ENCODE measurements at regions not wholly inside any gene's neighbourhood (a gene's known extent, or its start where the extent isn't known, plus 50 kb on each side); places are given as distances from the start of the nearest gene placed in this dataset.

DNA sequence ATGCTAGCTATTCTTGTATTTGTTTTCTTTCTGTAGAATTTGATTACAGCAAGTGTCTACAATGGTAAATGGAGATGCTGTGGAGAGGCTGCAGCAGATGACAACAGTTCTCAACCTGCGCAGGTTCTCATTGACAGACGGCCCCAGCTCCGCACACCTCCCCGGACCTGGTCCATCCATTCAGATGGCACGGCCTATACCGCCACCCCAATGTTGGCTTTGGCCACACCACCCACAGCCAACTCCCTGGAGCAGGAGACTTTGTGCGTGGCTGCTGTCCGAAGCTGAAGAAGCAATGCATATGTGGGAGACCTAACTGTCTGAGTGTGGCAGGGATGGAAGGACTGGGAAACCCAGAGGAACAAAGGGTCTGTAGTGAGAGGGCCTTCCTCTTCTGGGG lies 116.4 kb upstream of the TCERG1L start:
- no peaks in the 10 kb centered on the region for H3K36me3 ChIP-seq
- no peak overlapping the region for H3K27ac ChIP-seq
- H3K4me3 ChIP-seq = no peak overlapping the region
- peaks cover 6% of the 10 kb centered on the region for H3K27me3 ChIP-seq (replicated peaks; ENCODE audit: insufficient read depth)
- 94% methylated on average over 8 of the region's 8 CpGs for WGBS
- DNase-seq (ENCODE audit: low spot score) = no peak
- H3K9me3 ChIP-seq = no peaks in the 10 kb centered on the region
- H3K4me1 ChIP-seq (replicated peaks) = no peaks in the 10 kb centered on the region
- intact Hi-C loops (cut with DNase I) = no loop called here
- TF ChIP-seq POLR2AphosphoS5 (IDR thresholded peaks at IDR 0.05) (no peak), CTCF (IDR thresholded peaks at IDR 0.05) (no peak), POLR2A (IDR thresholded peaks at IDR 0.05) (no peak)

DNA sequence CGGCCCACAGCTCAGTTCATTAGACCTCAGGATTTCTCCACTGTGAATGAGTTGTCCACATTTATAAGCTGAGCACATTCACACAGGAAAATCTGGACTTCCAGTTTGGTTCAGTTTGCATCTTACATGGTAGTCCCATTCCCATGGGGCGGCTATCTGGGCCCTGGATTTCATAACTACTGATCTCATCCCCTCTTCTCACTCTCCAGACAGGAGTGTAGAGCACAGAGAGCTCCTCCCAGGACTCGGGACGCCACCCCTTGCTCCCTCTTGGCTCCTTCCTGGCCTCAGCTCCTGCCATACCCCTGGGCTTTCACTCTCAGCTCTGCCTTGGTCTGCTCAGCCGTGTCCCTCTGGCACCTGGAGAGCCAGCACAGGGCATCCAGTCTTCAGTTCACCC lies 117.6 kb upstream of the TCERG1L start:
- TF ChIP-seq POLR2A (IDR thresholded peaks at IDR 0.05) = no peak
- no peak for TF ChIP-seq CTCF (IDR thresholded peaks at IDR 0.05)
- no peak for TF ChIP-seq POLR2AphosphoS5 (IDR thresholded peaks at IDR 0.05)
- no peak for DNase-seq (ENCODE audit: low spot score)
- no peak overlapping the region for H3K27ac ChIP-seq

GRCh38 chr10:131429942-131430341 lies 118.4 kb upstream of the TCERG1L start:
- Histone ChIP-seq H3K4me3 (no peak overlapping the region), H3K27me3 (replicated peaks; ENCODE audit: insufficient read depth) (peaks cover 6% of the 10 kb centered on the region), H3K27ac (no peak overlapping the region), H3K4me1 (replicated peaks) (no peaks in the 10 kb centered on the region), H3K9me3 (no peaks in the 10 kb centered on the region), H3K36me3 (no peaks in the 10 kb centered on the region)
- 80% methylated on average over 14 of the region's 14 CpGs for WGBS
- TF ChIP-seq CTCF (IDR thresholded peaks at IDR 0.05) (no peak), POLR2A (IDR thresholded peaks at IDR 0.05) (no peak), POLR2AphosphoS5 (IDR thresholded peaks at IDR 0.05) (no peak)
- intact Hi-C loops (cut with DNase I) = no loop called here
- DNase-seq (ENCODE audit: low spot score) = no peak

More for the DNA sequence above, 117.6 kb upstream of the TCERG1L start:
- intact Hi-C loops (cut with DNase I) = no loop called here
- H3K4me1 ChIP-seq (replicated peaks) = no peaks in the 10 kb centered on the region
- WGBS = 72% methylated on average over 5 of the region's 5 CpGs
- no peaks in the 10 kb centered on the region for H3K9me3 ChIP-seq
- peaks cover 6% of the 10 kb centered on the region for H3K27me3 ChIP-seq (replicated peaks; ENCODE audit: insufficient read depth)
- H3K4me3 ChIP-seq = no peak overlapping the region
- H3K36me3 ChIP-seq = no peaks in the 10 kb centered on the region

DNA sequence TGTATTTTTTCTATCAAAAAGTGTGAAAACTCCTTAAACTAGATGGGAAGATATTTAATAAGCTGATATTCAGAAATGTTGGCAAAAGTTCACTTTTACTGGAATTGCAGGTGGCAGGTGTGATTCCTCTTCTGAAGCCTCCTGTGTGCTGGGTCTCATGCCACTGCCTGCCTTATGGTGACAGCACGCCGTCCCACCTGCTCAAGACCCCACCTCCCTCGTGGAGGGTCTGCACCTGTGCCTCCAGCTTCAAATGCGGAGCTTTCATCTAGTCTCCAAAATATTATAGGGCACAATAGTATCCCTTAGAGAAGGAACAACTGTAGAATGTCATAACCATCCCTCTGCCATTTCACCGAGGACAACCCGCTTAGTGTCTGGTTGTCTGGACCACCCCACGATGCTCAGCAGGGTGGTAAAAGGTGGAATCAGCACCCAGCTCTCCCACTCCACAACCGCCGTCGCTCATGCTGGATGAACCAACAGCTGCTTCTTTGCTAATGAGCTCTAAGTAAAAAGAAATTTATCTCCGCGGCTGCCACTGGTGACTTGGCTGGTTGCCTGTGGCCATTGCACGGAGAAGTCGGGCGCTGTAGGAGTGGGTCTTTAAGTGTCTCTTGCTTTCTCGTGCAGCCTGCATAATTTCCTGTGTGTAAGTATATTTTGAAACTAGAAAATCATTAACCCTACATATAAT lies 119.3 kb upstream of the TCERG1L start:
- H3K9me3 ChIP-seq = no peaks in the 10 kb centered on the region

More for the DNA sequence above, 119.3 kb upstream of the TCERG1L start:
- intact Hi-C loops (cut with DNase I) = no loop called here
- Histone ChIP-seq H3K36me3 (no peaks in the 10 kb centered on the region), H3K4me3 (no peak overlapping the region), H3K27ac (no peak overlapping the region), H3K4me1 (replicated peaks) (no peaks in the 10 kb centered on the region), H3K27me3 (replicated peaks; ENCODE audit: insufficient read depth) (peaks cover 6% of the 10 kb centered on the region)
- no peak for DNase-seq (ENCODE audit: low spot score)
- WGBS = 42% methylated on average over 16 of the region's 16 CpGs
- TF ChIP-seq CTCF (IDR thresholded peaks at IDR 0.05) = no peak
